Dedifferentiated amniotic fluid mesenchymal stem cell (primary cell): ENCODE measurements at regions not wholly inside any gene's neighbourhood (a gene's known extent, or its start where the extent isn't known, plus 50 kb on each side); places are given as distances from the start of the nearest gene placed in this dataset.

ENCODE experiments used
- DNase-seq: peaks from one replicate; pipeline ENCODE4 v3.0.0-alpha.2; 2016; ENCODE audit errors: extremely low spot score

- no peak for DNase-seq
Measured at GRCh38 chr1:29712284-29712651, 475.9 kb downstream of the PTPRU start.

DNA sequence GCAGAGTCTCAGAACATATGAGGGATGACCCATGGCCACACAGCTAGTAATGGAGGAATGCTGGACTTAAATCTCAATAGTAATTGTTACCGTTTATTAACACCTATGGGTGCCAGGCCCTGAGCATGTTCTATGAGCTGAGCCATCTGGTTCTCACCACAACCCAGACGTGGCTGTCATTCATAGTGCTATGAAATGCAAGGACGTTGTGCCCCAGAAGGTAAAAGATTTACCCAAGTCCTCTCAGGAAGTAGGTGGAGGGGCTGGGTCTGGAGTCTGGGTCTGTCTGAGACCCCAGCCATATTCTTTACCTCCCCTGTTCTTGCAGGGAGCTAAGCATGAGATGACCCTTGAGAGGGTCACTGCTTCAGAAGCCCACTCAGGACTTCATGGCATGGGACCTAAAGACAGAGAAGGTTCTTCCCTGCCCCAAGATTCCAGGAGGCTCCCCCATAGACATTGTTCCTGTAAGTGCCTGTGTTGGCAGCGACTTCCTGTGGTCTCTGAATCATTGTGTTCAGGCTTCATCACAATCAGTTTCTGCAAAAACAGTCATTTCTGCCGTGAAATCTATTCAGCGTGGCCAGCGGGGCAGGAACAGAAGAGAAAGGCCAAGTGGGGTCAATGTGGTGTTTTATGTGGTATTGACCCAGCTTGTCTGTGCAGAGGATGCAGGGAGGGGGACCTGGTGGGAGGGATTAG lies 475.4 kb downstream of the PTPRU start:
- peak; percentile 26 for DNase-seq

GRCh38 chr1:29709704-29710280 lies 473.5 kb downstream of the PTPRU start:
- no peak for DNase-seq

- DNase-seq: peak; percentile 68
Measured at GRCh38 chr1:29708796-29709703, 472.7 kb downstream of the PTPRU start.

- DNase-seq: no peak
Measured at GRCh38 chr1:29708381-29708780, 472.1 kb downstream of the PTPRU start.

DNA sequence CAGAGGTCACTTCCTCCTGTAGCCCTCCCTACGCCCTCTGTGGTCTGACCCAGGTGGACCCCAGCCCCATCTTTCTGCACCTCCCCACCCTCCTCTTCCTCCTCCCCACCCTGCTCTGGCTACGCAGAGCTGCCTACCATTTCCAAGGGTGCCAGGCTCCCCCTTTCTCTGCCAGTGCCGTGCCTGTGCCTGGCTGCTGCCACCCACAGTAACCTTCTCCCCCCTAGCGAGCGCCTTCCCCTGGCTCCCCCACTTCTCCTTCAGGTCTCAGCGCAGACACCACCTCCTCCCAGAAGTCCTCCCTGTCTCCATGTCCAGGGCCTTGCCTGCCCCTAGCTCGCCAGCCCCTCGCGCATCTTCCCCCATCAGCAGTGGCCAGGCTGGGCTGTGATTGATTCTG lies 471.5 kb downstream of the PTPRU start:
- no peak for DNase-seq

DNA sequence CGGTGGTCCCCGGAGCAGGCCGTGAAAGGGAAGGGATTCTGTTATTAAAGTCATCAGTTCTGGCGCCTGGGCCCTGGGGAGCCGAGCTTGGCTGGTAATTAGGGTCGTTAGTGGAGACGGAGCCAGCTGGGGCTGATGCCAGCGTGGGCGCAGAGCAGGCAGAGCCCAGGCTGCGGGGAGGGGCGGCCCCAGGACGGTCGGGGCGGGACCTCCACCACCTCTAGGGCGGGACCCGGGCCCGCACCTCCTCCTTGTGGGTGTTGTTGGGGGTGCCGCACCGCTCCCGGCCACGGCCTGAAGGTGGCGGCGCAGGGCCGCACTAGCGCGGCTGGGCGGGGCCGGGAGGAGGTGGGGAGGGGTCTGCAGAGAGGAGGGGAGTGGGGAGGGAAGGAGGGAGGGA lies 470.6 kb downstream of the PTPRU start:
- DNase-seq: no peak

- no peak for DNase-seq
Measured at GRCh38 chr1:29704430-29704829, 468.1 kb downstream of the PTPRU start.

DNA sequence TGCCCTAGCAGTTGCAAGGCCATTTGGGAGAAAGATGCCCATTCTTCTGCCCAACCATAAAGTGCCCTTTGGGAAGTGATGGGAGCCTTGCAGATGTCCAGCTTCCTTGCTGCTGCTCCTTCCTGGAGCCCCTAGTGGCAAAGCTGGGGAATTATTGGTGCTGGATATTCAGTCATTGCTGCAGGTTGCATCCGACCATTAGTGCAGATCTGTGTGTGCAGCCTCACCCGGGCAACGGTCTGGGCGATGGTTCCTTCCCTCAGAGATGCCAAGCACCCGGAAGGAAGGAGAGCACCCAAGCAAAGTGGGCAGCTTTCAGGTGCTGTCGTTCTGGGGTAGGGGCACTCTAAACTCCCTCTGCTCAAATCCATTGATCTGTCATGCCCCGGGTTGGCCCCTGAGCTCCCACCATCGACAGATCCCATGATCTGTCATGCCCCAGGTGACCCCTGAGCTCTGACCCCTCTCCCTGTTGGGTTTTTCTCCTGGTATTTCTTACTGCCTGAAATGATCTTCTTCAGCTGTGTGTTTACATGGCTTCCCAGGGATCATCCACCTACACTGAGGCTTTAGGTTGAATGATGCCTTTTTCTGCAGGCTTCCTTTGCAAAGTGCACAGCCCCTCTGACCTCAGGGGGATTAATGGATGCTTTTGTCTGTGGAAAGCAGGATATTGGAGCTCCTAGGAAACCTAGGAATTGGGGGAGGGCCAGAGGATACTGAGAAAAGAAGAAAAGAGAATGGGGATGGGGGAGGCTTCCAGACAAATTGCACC lies 467.5 kb downstream of the PTPRU start:
- DNase-seq: peak; percentile 57

- no peak for DNase-seq
Measured at GRCh38 chr1:29700491-29700890, 464.2 kb downstream of the PTPRU start.

- no peak for DNase-seq
Measured at GRCh38 chr1:29698626-29699025, 462.3 kb downstream of the PTPRU start.

GRCh38 chr1:29698033-29698432 lies 461.7 kb downstream of the PTPRU start:
- peak; percentile 58 for DNase-seq

GRCh38 chr1:29697391-29697780 lies 461.1 kb downstream of the PTPRU start:
- DNase-seq: no peak

GRCh38 chr1:29696656-29697390 lies 460.5 kb downstream of the PTPRU start:
- no peak for DNase-seq

DNA sequence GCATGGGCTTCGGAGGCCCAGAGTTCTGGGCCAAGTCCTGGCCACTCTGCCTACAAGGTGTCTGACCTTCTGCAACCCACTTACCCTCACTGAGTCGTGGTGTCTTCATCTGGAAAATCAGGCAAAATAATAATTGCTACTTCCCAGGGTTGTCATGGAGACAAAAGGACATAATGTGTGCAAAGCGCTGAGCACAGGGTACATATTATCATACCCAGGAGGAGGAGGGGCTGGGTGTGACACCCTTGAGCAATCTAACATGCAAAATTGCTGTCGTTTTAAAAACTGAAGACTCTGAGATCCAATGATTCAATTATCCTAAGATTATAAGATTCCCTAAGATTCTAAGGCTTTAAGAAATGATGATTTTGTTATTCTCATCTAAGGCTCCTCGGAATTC lies 459.5 kb downstream of the PTPRU start:
- no peak for DNase-seq

DNA sequence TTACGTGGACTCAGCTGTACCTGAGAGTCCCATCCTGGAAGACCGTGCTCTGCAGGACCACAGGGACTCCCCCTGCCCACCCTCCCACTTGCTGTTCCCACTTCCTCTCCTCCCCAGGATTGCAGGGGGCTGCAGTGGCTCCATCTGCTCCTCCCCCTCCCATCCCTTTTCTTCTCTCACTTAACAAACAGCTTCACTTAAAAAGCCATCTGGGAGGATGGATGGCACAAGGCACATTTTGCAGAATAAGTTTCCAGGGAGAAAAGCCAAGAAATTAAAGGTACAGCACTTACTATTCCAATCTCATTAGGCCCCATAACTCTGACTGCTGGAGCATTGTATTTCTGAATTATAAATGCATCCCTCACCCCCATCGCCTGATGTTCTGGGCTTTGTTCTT lies 458.7 kb downstream of the PTPRU start:
- no peak for DNase-seq

GRCh38 chr1:29691499-29691898 lies 455.2 kb downstream of the PTPRU start:
- no peak for DNase-seq

GRCh38 chr1:29690156-29690555 lies 453.8 kb downstream of the PTPRU start:
- no peak for DNase-seq

DNA sequence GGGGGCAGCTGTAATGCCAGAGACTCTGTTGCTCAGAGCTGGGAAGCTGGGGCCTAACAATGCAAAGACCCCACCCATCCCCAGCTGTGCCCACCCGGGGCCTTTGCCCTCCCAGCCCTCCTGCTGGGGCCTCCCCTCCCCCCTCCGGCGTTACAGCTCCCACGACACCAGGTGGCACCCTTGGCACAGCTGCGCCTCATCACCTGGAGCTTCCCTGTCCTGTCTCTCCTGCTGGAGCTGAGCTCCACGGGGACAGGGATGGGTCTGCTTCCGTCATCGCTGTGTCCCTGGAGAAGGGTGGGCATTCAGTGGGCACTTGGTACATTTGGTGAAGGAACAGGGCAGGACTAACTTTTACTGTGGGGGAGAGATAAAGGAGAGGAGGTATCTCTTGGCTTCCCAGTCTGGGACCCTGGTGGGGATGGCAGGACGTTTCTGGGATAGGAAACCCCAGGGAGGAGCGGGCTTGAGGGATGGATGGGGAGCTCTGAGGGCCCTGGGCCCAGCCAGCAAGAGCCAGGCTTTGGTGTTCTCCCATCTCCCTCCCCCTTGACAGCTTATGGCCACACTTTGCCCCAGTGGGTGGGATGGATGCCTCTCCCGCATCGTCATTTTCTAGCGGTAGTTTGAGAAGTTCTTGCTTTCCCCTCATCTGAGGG lies 453.2 kb downstream of the PTPRU start:
- DNase-seq: no peak

GRCh38 chr1:29688471-29689365 lies 452.4 kb downstream of the PTPRU start:
- peak; percentile 54 for DNase-seq
